ENCODE measurements at regions not wholly inside any gene's neighbourhood (a gene's known extent, or its start where the extent isn't known, plus 50 kb on each side); places are given as distances from the start of the nearest gene placed in this dataset.

- Mint-ChIP-seq H3K9me3 (ENCODE audit: unreplicated experiment) (no peaks in the 10 kb centered on the region), H3K36me3 (ENCODE audit: insufficient read depth, unreplicated experiment) (no peaks in the 10 kb centered on the region), H3K4me1 (ENCODE audit: insufficient read depth, unreplicated experiment) (no peaks in the 10 kb centered on the region), H3K27ac (ENCODE audit: low read depth, unreplicated experiment) (no peak overlapping the region), H3K27me3 (ENCODE audit: insufficient read depth, unreplicated experiment) (no peaks in the 10 kb centered on the region), H3K4me3 (ENCODE audit: unreplicated experiment) (no peak overlapping the region)
- TF ChIP-seq CTCF (IDR thresholded peaks at IDR 0.05; ENCODE audit: unreplicated experiment) = no peak
- DNase-seq (ENCODE audit: unreplicated experiment) = no peak
- ChIA-PET CTCF (interaction anchor here (0.7 kb wide), 1 partner anchor 739 kb away, joined by 5 read pairs; no protein-coding TSS in a partner anchor), POLR2A (no interaction called here)
- intact Hi-C loops (cut with micrococcal nuclease) = no loop called here
- no TSS peak for BruUV-seq (replicated peaks)
Measured at GRCh38 chr4:116788723-116789122, 296.7 kb downstream of the TRAM1L1 start.

- BruUV-seq (replicated peaks) = no TSS peak
- no peak for TF ChIP-seq CTCF (IDR thresholded peaks at IDR 0.05; ENCODE audit: unreplicated experiment)
- DNase-seq (ENCODE audit: unreplicated experiment) = no peak
Measured at GRCh38 chr4:116755051-116755450, 330.3 kb downstream of the TRAM1L1 start.

GRCh38 chr4:116752027-116752426 is 333.3 kb downstream of the TRAM1L1 start:
- Mint-ChIP-seq H3K36me3 (ENCODE audit: insufficient read depth, unreplicated experiment) (no peaks in the 10 kb centered on the region), H3K9me3 (ENCODE audit: unreplicated experiment) (no peaks in the 10 kb centered on the region), H3K4me1 (ENCODE audit: insufficient read depth, unreplicated experiment) (no peaks in the 10 kb centered on the region), H3K4me3 (ENCODE audit: unreplicated experiment) (no peak overlapping the region), H3K27me3 (ENCODE audit: insufficient read depth, unreplicated experiment) (no peaks in the 10 kb centered on the region), H3K27ac (ENCODE audit: low read depth, unreplicated experiment) (no peak overlapping the region)
- intact Hi-C loops (cut with micrococcal nuclease) = no loop called here
- DNase-seq (ENCODE audit: unreplicated experiment) = no peak
- POLR2A ChIA-PET = no interaction called here
- no peak for TF ChIP-seq CTCF (IDR thresholded peaks at IDR 0.05; ENCODE audit: unreplicated experiment)
- no TSS peak for BruUV-seq (replicated peaks)
- CTCF ChIA-PET = no interaction called here

More at GRCh38 chr4:116755051-116755450, 330.3 kb downstream of the TRAM1L1 start:
- ChIA-PET CTCF (no interaction called here), POLR2A (no interaction called here)
- H3K27me3 Mint-ChIP-seq (ENCODE audit: insufficient read depth, unreplicated experiment) = no peaks in the 10 kb centered on the region
- intact Hi-C loops (cut with micrococcal nuclease) = no loop called here
- H3K9me3 Mint-ChIP-seq (ENCODE audit: unreplicated experiment) = no peaks in the 10 kb centered on the region
- H3K27ac Mint-ChIP-seq (ENCODE audit: low read depth, unreplicated experiment) = no peak overlapping the region
- H3K36me3 Mint-ChIP-seq (ENCODE audit: insufficient read depth, unreplicated experiment) = no peaks in the 10 kb centered on the region
- H3K4me1 Mint-ChIP-seq (ENCODE audit: insufficient read depth, unreplicated experiment) = no peaks in the 10 kb centered on the region
- no peak overlapping the region for H3K4me3 Mint-ChIP-seq (ENCODE audit: unreplicated experiment)

- CTCF ChIA-PET = no interaction called here
- H3K9me3 Mint-ChIP-seq (ENCODE audit: unreplicated experiment) = no peaks in the 10 kb centered on the region
- no peaks in the 10 kb centered on the region for H3K36me3 Mint-ChIP-seq (ENCODE audit: insufficient read depth, unreplicated experiment)
- no peak overlapping the region for H3K4me3 Mint-ChIP-seq (ENCODE audit: unreplicated experiment)
- H3K27me3 Mint-ChIP-seq (ENCODE audit: insufficient read depth, unreplicated experiment) = no peaks in the 10 kb centered on the region
- POLR2A ChIA-PET = no interaction called here
- DNase-seq (ENCODE audit: unreplicated experiment) = no peak
- no peak overlapping the region for H3K27ac Mint-ChIP-seq (ENCODE audit: low read depth, unreplicated experiment)
- TF ChIP-seq CTCF (IDR thresholded peaks at IDR 0.05; ENCODE audit: unreplicated experiment) = no peak
- H3K4me1 Mint-ChIP-seq (ENCODE audit: insufficient read depth, unreplicated experiment) = no peaks in the 10 kb centered on the region
- no TSS peak for BruUV-seq (replicated peaks)
- intact Hi-C loops (cut with micrococcal nuclease) = no loop called here
Measured at GRCh38 chr4:116736756-116737155, 348.6 kb downstream of the TRAM1L1 start.
